GM18520 (cell line): ENCODE measurements at regions not wholly inside any gene's neighbourhood (a gene's known extent, or its start where the extent isn't known, plus 50 kb on each side); places are given as distances from the start of the nearest gene placed in this dataset.
"Not testable (repeated sequence)": the region's sequence is repeated elsewhere in the genome, so short reads cannot be mapped to it uniquely, and the experiment has no call there.

ENCODE experiments used
- ATAC-seq: cut with Tn5 transposase; IDR thresholded peaks from one replicate; pipeline ENCODE4 v1.9.1; 2021; ENCODE audit not compliant: unreplicated experiment

GRCh38 chr16:52309446-52310416 is 237.2 kb downstream of the TOX3 start:
- ATAC-seq, result no peak

- no peak for ATAC-seq
These were observed 238.9 kb downstream of the TOX3 start for GRCh38 chr16:52308051-52308450.

- ATAC-seq, result no peak
These were observed 245.9 kb downstream of the TOX3 start for GRCh38 chr16:52301026-52301425.

GRCh38 chr16:52298769-52299168 is 248.2 kb downstream of the TOX3 start:
- ATAC-seq, result no peak

GRCh38 chr16:52296706-52297315 is 250.1 kb downstream of the TOX3 start:
- not testable (repeated sequence) for ATAC-seq

GRCh38 chr16:52296076-52296475 is 250.9 kb downstream of the TOX3 start:
- ATAC-seq, result no peak

GRCh38 chr16:52294660-52295059 is 252.3 kb downstream of the TOX3 start:
- no peak for ATAC-seq

- ATAC-seq, result no peak
These were observed 253.7 kb downstream of the TOX3 start for GRCh38 chr16:52293204-52293603.

- ATAC-seq, result no peak
These were observed 263.2 kb downstream of the TOX3 start for GRCh38 chr16:52283584-52284375.

- no peak for ATAC-seq
These were observed 263.9 kb downstream of the TOX3 start for GRCh38 chr16:52283018-52283417.

- no peak for ATAC-seq
These were observed 266.9 kb downstream of the TOX3 start for GRCh38 chr16:52280086-52280485.

GRCh38 chr16:52271088-52271750 is 275.7 kb downstream of the TOX3 start:
- ATAC-seq, result no peak

- no peak for ATAC-seq
These were observed 281.5 kb downstream of the TOX3 start for GRCh38 chr16:52265446-52265861.

GRCh38 chr16:52257534-52257933 is 289.4 kb downstream of the TOX3 start:
- no peak for ATAC-seq

GRCh38 chr16:52256310-52257078 is 290.4 kb downstream of the TOX3 start:
- ATAC-seq, result no peak

GRCh38 chr16:52254746-52255145 is 292.2 kb downstream of the TOX3 start:
- ATAC-seq, result no peak

GRCh38 chr16:52252680-52253079 is 294.3 kb downstream of the TOX3 start:
- ATAC-seq, result no peak

- ATAC-seq, result no peak
These were observed 295.4 kb downstream of the TOX3 start for GRCh38 chr16:52251495-52251894.

GRCh38 chr16:52247737-52248136 is 299.2 kb downstream of the TOX3 start:
- ATAC-seq, result no peak

GRCh38 chr16:52238710-52239109 is 308.2 kb downstream of the TOX3 start:
- no peak for ATAC-seq
